Gastroesophageal sphincter (tissue), 3 donors: ENCODE measurements at regions not wholly inside any gene's neighbourhood (a gene's known extent, or its start where the extent isn't known, plus 50 kb on each side); places are given as distances from the start of the nearest gene placed in this dataset.

Experiments
- EP300 ChIP-seq: sonication (generic); formaldehyde crosslinking; IDR thresholded peaks from one replicate; pipeline ENCODE4 v1.6.1; 2017; ENCODE audit warnings: antibody characterized with exemption, mild to moderate bottlenecking
- POLR2A ChIP-seq, 2 donors: fragments of 450-650 bp; IDR thresholded peaks; one replicate each; pipeline ENCODE4 v1.6.1; 2017; ENCODE audit warnings: antibody characterized with exemption in 2 of 2, mild to moderate bottlenecking in 2 of 2, moderate library complexity in 1 of 2
- POLR2AphosphoS5 ChIP-seq: sonication (generic); formaldehyde crosslinking; IDR thresholded peaks from one replicate; pipeline ENCODE4 v1.6.1; 2017; ENCODE audit warnings: antibody characterized with exemption
- TF ChIP-seq, protein P1 (sequence below), 4 experiments: fragments of 200-600 bp in 2 of 4; fragments of 450-650 bp in 2 of 4; sonication (generic) in 1 of 4; IDR thresholded peaks; one replicate each; pipeline ENCODE4 v1.5.1; 2017 to 2019; ENCODE audit warnings: antibody characterized with exemption in 4 of 4, mild to moderate bottlenecking in 2 of 4, moderate library complexity in 2 of 4

DNA sequence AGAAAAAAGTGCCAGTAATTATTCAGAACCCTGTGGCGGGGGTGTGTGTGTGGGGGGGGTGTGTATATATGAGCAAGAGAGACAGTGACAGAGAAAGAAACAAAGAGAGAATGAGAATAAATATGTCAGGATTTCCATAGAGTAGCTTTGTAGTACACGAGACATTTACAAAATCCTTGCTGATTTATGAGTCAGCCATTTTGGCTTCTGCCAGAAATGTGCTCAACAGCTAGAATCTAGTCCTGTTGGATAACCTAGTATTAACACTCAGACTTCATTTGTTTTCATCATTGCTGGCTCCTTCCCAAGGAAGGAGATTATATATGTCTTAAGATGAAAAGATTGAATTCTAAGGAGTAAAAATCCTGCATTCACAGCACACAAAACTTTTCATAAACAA is 140.5 kb upstream of the HNRNPA3 start:
- TF ChIP-seq, protein P1, sequence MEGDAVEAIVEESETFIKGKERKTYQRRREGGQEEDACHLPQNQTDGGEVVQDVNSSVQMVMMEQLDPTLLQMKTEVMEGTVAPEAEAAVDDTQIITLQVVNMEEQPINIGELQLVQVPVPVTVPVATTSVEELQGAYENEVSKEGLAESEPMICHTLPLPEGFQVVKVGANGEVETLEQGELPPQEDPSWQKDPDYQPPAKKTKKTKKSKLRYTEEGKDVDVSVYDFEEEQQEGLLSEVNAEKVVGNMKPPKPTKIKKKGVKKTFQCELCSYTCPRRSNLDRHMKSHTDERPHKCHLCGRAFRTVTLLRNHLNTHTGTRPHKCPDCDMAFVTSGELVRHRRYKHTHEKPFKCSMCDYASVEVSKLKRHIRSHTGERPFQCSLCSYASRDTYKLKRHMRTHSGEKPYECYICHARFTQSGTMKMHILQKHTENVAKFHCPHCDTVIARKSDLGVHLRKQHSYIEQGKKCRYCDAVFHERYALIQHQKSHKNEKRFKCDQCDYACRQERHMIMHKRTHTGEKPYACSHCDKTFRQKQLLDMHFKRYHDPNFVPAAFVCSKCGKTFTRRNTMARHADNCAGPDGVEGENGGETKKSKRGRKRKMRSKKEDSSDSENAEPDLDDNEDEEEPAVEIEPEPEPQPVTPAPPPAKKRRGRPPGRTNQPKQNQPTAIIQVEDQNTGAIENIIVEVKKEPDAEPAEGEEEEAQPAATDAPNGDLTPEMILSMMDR (IDR thresholded peaks at IDR 0.05): no peak
- no peak for TF ChIP-seq EP300
- TF ChIP-seq POLR2A (IDR thresholded peaks at IDR 0.05): no peak
- no peak for TF ChIP-seq POLR2AphosphoS5
